H1 (cell line): ENCODE measurements at regions not wholly inside any gene's neighbourhood (a gene's known extent, or its start where the extent isn't known, plus 50 kb on each side); places are given as distances from the start of the nearest gene placed in this dataset.

Source experiments
- ATF2 ChIP-seq: IDR thresholded peaks from 2 replicates; pipeline ENCODE4 v1.6.1; 2012; ENCODE audit warnings: low read length, inconsistent platforms
- EGR1 ChIP-seq: IDR thresholded peaks from 2 replicates; pipeline ENCODE4 v1.6.1; 2011; ENCODE audit warnings: low read depth, low read length, borderline replicate concordance
- YY1 ChIP-seq: IDR thresholded peaks from 2 replicates; pipeline ENCODE4 v1.6.1; 2011; ENCODE audit warnings: low read depth, mild to moderate bottlenecking, low read length

DNA sequence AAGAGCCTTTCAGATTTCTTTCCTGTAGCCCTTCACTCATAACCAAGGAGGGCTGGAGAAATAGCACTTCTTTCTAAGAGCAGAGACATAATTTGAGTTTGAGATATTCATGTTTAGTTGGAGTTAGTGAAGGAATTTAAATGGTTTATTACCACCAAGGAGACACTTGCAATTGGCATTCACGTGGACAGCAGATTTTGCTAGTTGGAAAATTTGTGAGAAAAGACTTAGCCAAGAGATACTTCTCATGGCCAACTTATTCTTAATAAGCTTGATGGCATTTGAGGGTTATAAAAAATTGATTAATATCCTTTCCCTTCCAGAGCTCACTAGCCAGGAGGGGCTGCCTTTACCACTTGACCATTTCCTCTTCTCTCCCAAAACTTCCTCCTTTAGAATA, 518.7 kb downstream of the TNS1 start (continued):
- no peak for TF ChIP-seq EGR1
- TF ChIP-seq YY1: no peak
- TF ChIP-seq ATF2: no peak
